BLaER1 treated with 17β-estradiol and CSF1 and Interleukin-3, amounts not matched to agents 10 nM and 100 nM (cell line): ENCODE measurements at regions not wholly inside any gene's neighbourhood (a gene's known extent, or its start where the extent isn't known, plus 50 kb on each side); places are given as distances from the start of the nearest gene placed in this dataset.

ENCODE experiments used
- H3K27ac ChIP-seq, 11 experiments: shearing (Covaris generic); formaldehyde crosslinking; 2 replicates each; pipeline ENCODE4 v1.8.1; 2022
- H3K27me3 ChIP-seq, 11 experiments: shearing (Covaris generic); formaldehyde crosslinking; 2 replicates each; pipeline ENCODE4 v1.8.1; 2022
- H3K36me3 ChIP-seq, 11 experiments: shearing (Covaris generic); formaldehyde crosslinking; 2 replicates each; pipeline ENCODE4 v1.8.1; 2022
- H3K4me1 ChIP-seq, 10 experiments: shearing (Covaris generic); formaldehyde crosslinking; 2 replicates each; pipeline ENCODE4 v1.8.1; 2022
- H3K4me2 ChIP-seq, 11 experiments: shearing (Covaris generic); formaldehyde crosslinking; 2 replicates each; pipeline ENCODE4 v1.8.1; 2022
- H3K4me3 ChIP-seq, 10 experiments: shearing (Covaris generic); formaldehyde crosslinking; 2 replicates each; pipeline ENCODE4 v1.8.1; 2022
- H3K9ac ChIP-seq, 11 experiments: shearing (Covaris generic); formaldehyde crosslinking; 2 replicates each; pipeline ENCODE4 v1.8.1; 2022
- H3K9me3 ChIP-seq, 11 experiments: shearing (Covaris generic); formaldehyde crosslinking; replicated peaks in 1 of 11; 2 replicates each; pipeline ENCODE4 v1.8.1; 2022
- H4K20me1 ChIP-seq, 11 experiments: shearing (Covaris generic); formaldehyde crosslinking; 2 replicates each; pipeline ENCODE4 v1.8.1; 2022
- Cebpa-rat ChIP-seq, 11 experiments: shearing (Covaris generic); IDR thresholded peaks; 2 replicates each; pipeline ENCODE4 v1.8.1; 2022

DNA sequence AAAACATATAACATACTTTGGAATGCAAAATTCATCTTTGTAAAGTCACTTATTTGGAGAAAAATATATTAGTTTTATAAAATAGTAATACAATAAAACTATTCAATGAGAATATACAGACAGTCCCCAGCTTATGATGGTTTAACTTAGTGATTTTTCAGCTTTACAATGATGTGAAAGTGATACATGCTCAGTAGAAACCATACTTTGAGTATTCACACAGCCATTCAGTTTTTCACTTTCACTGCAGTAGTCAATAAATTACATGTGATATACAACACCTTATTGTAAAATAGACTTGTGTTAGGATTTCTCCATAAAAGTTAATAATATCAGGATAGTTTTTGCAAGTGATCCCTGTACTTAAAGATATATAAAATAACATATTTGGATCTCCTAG is 436.0 kb downstream of the CENPC start:
- H3K9me3 ChIP-seq = no peaks in the 10 kb centered on the region
- H3K27ac ChIP-seq = no peak overlapping the region
- no peaks in the 10 kb centered on the region for H3K4me1 ChIP-seq
- H3K27me3 ChIP-seq = no peaks in the 10 kb centered on the region
- TF ChIP-seq Cebpa-rat (IDR thresholded peaks at IDR 0.05) = no peak
- no peak overlapping the region for H3K4me3 ChIP-seq
- H3K9ac ChIP-seq = no peak overlapping the region
- H4K20me1 ChIP-seq = no peaks in the 10 kb centered on the region
- no peaks in the 10 kb centered on the region for H3K36me3 ChIP-seq
- H3K4me2 ChIP-seq = no peak overlapping the region

GRCh38 chr4:67106861-67107460 is 438.3 kb downstream of the CENPC start:
- Histone ChIP-seq H3K27ac (no peak overlapping the region), H3K4me1 (no peaks in the 10 kb centered on the region), H3K27me3 (no peaks in the 10 kb centered on the region), H3K9ac (no peak overlapping the region), H3K9me3 (no peaks in the 10 kb centered on the region), H4K20me1 (no peaks in the 10 kb centered on the region), H3K36me3 (no peaks in the 10 kb centered on the region), H3K4me2 (no peak overlapping the region), H3K4me3 (no peak overlapping the region)
- no peak for TF ChIP-seq Cebpa-rat (IDR thresholded peaks at IDR 0.05)

- Histone ChIP-seq H4K20me1 (no peaks in the 10 kb centered on the region), H3K4me1 (no peaks in the 10 kb centered on the region)
Observed at GRCh38 chr4:67104145-67104544, 441.2 kb downstream of the CENPC start.

DNA sequence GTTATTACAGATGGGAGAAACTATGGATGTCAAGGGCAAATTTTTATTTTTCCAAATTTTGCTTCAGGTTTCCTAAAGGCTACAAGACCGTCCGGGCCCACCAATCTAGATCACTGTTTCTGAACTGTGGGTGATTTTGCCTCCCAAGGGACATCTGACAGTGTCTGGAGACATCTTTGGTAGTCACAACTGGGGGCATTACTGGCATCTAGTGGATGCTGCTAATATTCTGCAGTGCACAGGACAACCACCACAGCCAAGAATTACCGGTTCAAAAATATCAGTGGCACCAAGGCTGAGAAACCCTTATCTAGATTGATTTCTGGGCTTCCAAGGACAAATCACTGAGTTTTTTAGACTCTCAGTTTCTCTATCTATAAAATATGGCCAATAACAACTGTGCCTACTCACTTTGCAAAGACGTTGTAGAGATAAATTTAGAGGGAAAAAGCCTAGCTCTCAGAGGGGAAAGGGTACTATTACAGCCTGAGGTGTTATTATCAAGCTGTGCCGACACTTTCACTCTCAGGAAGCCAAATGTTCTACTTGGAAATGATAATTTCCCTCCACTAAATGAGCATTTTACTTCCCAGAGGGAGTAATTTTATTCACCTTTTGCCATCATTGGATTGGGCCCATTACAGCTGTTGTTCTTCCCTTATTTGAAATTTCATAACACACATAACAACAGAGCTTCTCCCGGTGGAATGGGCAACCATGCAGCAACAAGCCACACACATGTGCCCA is 442.1 kb downstream of the CENPC start:
- Histone ChIP-seq H3K4me2 (no peak overlapping the region), H3K27me3 (no peaks in the 10 kb centered on the region), H3K4me1 (no peaks in the 10 kb centered on the region), H3K36me3 (no peaks in the 10 kb centered on the region), H3K4me3 (no peak overlapping the region), H3K27ac (no peak overlapping the region), H4K20me1 (no peaks in the 10 kb centered on the region), H3K9ac (no peak overlapping the region), H3K9me3 (no peaks in the 10 kb centered on the region)
- TF ChIP-seq Cebpa-rat (IDR thresholded peaks at IDR 0.05) = no peak

More at GRCh38 chr4:67104145-67104544, 441.2 kb downstream of the CENPC start:
- no peak for TF ChIP-seq Cebpa-rat (IDR thresholded peaks at IDR 0.05)
- H3K27me3 ChIP-seq = no peaks in the 10 kb centered on the region
- H3K9ac ChIP-seq = no peak overlapping the region
- no peaks in the 10 kb centered on the region for H3K36me3 ChIP-seq
- no peak overlapping the region for H3K4me3 ChIP-seq
- no peak overlapping the region for H3K27ac ChIP-seq
- no peaks in the 10 kb centered on the region for H3K9me3 ChIP-seq
- H3K4me2 ChIP-seq = no peak overlapping the region

- Histone ChIP-seq H3K4me1 (no peaks in the 10 kb centered on the region), H3K27ac (no peak overlapping the region), H4K20me1 (no peaks in the 10 kb centered on the region), H3K9ac (no peak overlapping the region), H3K36me3 (no peaks in the 10 kb centered on the region), H3K4me3 (no peak overlapping the region), H3K27me3 (no peaks in the 10 kb centered on the region), H3K9me3 (no peaks in the 10 kb centered on the region), H3K4me2 (no peak overlapping the region)
- TF ChIP-seq Cebpa-rat (IDR thresholded peaks at IDR 0.05) = no peak
Observed at GRCh38 chr4:67101612-67102011, 443.7 kb downstream of the CENPC start.

GRCh38 chr4:67092351-67092750 is 453.0 kb downstream of the CENPC start:
- no peaks in the 10 kb centered on the region for H4K20me1 ChIP-seq
- no peak overlapping the region for H3K4me3 ChIP-seq
- H3K9me3 ChIP-seq = no peaks in the 10 kb centered on the region
- TF ChIP-seq Cebpa-rat (IDR thresholded peaks at IDR 0.05) = no peak
- H3K9ac ChIP-seq = no peak overlapping the region
- no peaks in the 10 kb centered on the region for H3K36me3 ChIP-seq
- H3K27ac ChIP-seq = no peak overlapping the region
- H3K4me2 ChIP-seq = no peak overlapping the region
- no peaks in the 10 kb centered on the region for H3K27me3 ChIP-seq
- H3K4me1 ChIP-seq = no peaks in the 10 kb centered on the region

DNA sequence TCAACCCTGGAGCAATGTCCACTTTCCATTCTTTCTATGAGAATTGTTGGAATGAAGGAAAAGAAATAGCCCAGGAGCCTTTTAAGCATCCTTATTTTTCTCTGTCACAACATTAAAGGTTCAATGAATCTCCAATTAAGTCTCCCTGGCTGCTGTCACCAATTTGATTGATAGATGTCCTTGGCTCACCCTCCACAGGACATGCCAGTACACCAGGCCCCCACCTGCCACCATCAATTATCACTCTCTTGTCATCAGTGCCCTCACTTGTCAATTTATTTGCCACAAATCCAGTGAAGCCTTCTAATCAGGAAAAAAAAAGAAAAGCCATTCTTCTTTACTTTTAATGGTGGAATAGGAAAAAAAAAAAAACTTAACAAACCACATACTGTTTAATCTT is 453.6 kb downstream of the CENPC start:
- no peak for TF ChIP-seq Cebpa-rat (IDR thresholded peaks at IDR 0.05)
- Histone ChIP-seq H3K27me3 (no peaks in the 10 kb centered on the region), H3K9ac (no peak overlapping the region), H3K4me3 (no peak overlapping the region), H4K20me1 (no peaks in the 10 kb centered on the region), H3K4me1 (no peaks in the 10 kb centered on the region), H3K36me3 (no peaks in the 10 kb centered on the region), H3K9me3 (no peaks in the 10 kb centered on the region), H3K4me2 (no peak overlapping the region), H3K27ac (no peak overlapping the region)

- no peak overlapping the region for H3K4me3 ChIP-seq
- TF ChIP-seq Cebpa-rat (IDR thresholded peaks at IDR 0.05) = no peak
- H4K20me1 ChIP-seq = no peaks in the 10 kb centered on the region
- no peaks in the 10 kb centered on the region for H3K27me3 ChIP-seq
- no peaks in the 10 kb centered on the region for H3K9me3 ChIP-seq
- no peak overlapping the region for H3K4me2 ChIP-seq
- H3K36me3 ChIP-seq = no peaks in the 10 kb centered on the region
- H3K9ac ChIP-seq = no peak overlapping the region
- no peaks in the 10 kb centered on the region for H3K4me1 ChIP-seq
- H3K27ac ChIP-seq = no peak overlapping the region
Observed at GRCh38 chr4:67087897-67088296, 457.4 kb downstream of the CENPC start.

DNA sequence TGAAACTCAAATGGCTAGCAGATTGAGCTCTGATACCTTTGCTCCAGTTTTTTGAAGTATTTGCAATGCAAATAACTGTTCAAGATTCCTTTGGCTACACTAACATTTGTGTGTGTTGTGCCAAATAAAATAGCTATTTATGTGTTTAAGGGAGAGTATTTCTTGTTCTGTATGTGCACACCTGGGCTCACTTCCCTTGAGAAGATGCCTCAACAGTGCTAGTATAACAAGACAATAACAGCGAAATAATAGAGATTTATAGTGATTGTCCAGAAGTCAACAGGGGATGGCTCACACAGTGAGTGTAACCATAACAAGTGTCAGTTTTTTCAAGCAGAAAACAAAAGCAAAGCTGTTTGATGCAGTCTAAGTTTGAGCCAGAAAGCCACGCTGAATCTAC is 460.5 kb downstream of the CENPC start:
- no peaks in the 10 kb centered on the region for H3K27me3 ChIP-seq
- no peaks in the 10 kb centered on the region for H3K36me3 ChIP-seq
- no peak overlapping the region for H3K4me3 ChIP-seq
- H3K9ac ChIP-seq = no peak overlapping the region
- no peaks in the 10 kb centered on the region for H3K4me1 ChIP-seq
- no peak overlapping the region for H3K27ac ChIP-seq
- H3K4me2 ChIP-seq = no peak overlapping the region
- no peaks in the 10 kb centered on the region for H3K9me3 ChIP-seq
- no peak for TF ChIP-seq Cebpa-rat (IDR thresholded peaks at IDR 0.05)
- no peaks in the 10 kb centered on the region for H4K20me1 ChIP-seq

DNA sequence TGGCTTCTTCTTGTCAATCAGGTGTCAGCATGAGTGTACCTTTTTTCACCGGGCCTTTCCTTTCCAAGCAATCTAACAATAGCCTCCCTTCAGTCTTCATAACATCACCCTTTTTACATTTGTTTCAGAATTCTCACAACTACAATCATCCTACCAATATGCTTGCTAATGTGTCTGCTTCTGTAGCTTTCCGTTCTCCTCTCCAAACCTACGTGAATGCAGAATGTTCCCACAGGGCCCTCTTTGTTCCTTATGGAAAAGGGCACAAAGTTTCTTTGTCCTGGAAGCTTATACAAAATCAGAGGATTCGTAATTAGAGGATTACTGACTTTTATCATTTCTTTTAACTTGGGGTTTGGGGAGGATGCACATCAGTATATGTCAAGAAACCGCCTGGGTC is 461.8 kb downstream of the CENPC start:
- Histone ChIP-seq H3K4me3 (no peak overlapping the region), H3K4me1 (no peaks in the 10 kb centered on the region), H3K9ac (no peak overlapping the region), H3K27ac (no peak overlapping the region), H4K20me1 (no peaks in the 10 kb centered on the region), H3K27me3 (no peaks in the 10 kb centered on the region), H3K9me3 (no peaks in the 10 kb centered on the region), H3K4me2 (no peak overlapping the region), H3K36me3 (no peaks in the 10 kb centered on the region)
- TF ChIP-seq Cebpa-rat (IDR thresholded peaks at IDR 0.05) = no peak
